GM21576 (cell line): ENCODE measurements at regions not wholly inside any gene's neighbourhood (a gene's known extent, or its start where the extent isn't known, plus 50 kb on each side); places are given as distances from the start of the nearest gene placed in this dataset.

Experiments used
- ATAC-seq: cut with Tn5 transposase; IDR thresholded peaks from one replicate; pipeline ENCODE4 v1.9.1; 2021; ENCODE audit warnings: mild to moderate bottlenecking, moderate library complexity; ENCODE audit not compliant: unreplicated experiment

DNA sequence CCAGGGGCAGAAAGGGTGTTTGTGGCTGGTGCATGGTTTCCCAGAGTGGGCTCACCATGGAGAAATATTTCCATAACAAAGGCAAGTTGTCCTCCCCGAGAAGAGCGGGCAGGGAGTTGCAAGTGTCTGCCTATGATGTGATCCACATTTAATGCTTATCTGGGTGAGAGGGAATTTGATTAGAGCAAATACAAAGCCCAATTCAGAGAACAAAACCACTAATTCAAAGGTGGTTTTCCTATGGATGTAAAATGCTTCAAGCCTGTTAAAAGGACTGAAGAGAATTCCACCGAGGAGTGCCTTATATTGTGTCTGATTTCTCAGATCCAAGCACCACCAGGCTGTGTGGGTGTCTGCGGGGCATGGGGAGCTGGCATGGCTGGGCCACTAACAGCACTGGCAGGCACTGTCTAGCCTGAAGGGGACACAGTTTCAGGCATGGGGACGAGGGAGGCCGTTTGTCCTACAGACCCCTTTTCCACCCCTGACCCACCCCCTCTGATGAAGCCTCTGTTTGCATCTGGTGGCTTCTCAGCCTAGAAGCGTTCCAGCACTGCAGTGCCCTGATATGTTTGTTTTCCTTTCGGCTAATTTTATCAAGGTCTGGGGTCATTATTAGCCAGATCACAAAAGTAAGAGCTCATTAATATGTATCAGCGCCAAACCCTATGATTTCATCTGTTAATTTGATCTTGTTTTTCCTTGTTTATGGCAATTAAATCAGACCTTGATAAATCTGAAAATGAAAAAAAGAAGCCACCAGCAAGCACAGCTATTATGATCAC, 357.3 kb downstream of the HRH4 start:
- ATAC-seq = no peak

DNA sequence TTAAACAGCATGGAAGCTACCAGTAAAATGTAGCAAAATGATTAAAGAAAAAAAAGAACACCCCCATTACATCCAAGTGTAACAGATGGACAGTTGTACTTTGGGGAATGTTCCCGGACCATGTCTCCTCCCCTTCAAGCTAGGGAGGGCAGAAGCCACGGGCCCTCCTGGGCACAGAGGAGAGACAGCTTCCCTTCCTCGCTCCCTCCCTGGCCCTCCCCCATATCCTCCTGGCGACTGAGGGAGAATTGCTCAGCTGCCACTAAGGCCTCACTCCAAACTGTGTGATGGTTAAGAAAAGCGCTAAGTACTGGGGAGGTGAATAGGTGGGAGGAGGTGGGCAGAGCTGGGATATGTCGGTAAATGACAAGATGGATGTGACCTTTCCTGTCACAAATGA, 358.0 kb downstream of the HRH4 start:
- ATAC-seq = no peak

DNA sequence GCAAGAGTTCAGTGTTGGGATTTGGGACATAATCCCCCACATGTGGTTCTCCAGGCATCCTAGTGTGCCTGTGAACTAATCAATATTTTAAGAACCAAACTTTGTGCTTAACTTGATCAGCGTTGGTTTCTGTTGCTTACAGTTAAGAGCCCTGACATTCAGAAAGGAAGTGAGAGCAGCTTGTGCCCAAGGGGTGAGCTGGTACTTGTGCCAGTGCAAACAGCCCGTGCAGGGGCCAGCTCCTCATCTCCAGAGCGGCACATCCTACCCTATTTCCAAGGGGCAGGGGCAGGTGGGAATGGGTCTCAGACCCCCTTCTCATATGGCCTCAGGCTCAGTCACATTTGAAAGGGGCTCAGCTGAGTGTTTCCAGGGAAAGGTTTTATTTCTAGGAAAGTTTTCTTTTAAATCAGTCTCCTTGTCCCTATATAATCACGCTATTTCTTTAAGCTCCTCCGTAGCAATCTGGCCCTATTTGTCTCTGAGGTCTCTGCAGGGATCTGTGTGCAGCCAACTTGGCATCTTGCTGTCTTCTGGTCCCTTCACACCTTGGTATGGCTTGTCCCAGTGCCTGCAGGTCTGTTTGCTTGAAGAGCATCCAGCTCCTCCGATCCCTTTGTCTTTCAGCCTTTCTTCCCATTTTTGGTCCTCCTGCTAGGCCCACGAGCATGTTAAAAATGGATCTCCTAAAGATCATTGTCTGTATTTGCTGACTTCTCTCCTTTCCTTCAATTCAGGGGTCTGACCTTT, 358.9 kb downstream of the HRH4 start:
- no peak for ATAC-seq

DNA sequence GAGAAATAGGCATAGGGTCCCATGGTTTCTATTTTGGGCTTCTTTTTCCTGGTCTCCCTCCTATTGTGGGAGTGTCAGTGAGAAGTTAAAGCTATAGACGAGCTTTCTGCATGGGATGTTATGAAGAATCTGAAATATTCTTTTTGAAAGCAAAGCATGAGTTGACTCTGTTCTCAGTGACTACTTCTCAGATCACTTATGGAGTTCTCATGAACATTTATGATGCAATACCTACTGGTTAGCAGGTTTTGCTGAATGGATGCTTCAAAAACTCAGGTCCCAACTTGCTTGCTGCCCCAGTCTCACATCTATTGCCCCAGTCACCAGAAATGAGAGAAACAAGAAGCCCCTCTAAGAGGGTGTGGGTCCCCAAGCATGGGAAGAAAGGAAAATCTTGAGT, 365.0 kb downstream of the HRH4 start:
- ATAC-seq = no peak

- no peak for ATAC-seq
Observed at GRCh38 chr18:24826605-24827004, 366.2 kb downstream of the HRH4 start.

DNA sequence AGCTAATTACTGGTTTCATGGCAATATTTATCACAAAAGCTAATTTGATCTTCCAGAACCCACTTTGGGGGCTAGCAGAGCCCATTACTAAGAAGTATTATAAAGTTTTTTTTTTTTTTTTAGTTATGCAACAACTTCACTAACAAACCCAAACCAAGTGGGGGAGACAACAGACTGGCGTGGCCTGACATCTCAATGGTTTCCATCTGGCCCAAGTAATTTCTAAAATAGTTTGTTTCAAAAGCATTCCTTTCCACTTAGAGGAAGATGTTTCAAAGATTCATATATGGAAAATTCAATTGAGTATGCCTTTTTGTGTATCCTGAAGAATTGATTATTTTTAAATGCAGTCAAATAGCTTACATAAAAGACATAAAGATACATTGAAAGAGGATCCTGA, 367.1 kb downstream of the HRH4 start:
- no peak for ATAC-seq

DNA sequence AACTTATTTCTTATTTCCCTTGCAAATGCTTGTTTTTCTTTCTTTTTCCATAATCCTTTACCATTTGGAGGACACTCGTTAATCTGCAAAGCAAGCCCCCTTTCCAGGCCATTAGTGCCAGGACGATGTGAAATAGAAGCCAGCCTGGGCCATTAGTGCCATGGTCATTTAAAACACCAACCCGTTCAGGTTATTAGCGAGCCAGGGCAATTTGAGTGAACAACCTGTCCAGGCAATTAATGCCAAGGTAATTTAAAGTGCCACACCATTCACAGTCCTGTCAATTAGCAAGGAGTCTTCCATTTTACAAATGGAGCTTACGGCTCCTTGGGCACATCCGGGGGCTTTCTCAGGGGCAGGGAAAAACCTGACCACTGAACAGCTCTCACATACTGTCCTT, 370.6 kb downstream of the HRH4 start:
- ATAC-seq = no peak

- ATAC-seq = no peak
Observed at GRCh38 chr18:24831871-24832665, 371.6 kb downstream of the HRH4 start.

GRCh38 chr18:24835751-24836150, 375.3 kb downstream of the HRH4 start:
- no peak for ATAC-seq

- ATAC-seq = no peak
Observed at GRCh38 chr18:24837066-24837465, 376.6 kb downstream of the HRH4 start.

DNA sequence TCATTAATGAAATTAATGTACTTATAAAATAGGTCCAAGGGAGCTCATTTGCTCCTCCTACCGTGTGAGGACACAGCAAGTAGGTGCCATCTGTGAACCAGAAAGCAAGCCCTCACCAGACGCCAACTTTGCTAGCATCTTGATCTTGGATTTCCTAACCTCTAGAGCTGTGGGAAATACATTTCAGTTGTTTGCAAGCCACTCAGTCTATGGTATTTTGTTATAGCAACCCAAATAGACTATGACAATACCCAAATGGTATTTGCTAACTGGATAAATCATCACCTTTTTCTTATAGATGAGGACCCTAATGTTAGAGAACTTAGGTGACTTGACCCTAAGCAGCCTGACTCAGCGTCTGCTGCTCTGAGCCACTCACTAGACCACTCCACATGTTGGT, 379.6 kb downstream of the HRH4 start:
- ATAC-seq = no peak

DNA sequence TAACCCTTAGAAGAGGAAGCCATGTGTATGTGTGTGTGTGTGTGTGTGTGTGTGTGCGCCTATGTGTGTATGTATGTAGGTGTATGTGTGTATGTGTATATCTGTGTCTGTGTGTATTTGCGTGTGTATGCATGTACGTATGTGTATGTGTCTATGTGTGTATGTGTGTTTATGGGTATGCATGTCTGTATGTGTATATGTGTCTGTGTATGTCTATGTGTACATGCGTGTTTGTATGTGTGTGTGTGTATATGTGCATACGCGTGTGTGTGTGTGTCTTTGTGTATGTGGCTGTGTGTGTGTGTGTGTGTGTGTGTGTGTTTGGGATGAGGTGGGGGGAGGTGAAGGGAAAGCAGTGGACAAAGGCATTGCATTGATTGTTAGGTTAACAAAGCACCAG, 380.2 kb downstream of the HRH4 start:
- no peak for ATAC-seq

DNA sequence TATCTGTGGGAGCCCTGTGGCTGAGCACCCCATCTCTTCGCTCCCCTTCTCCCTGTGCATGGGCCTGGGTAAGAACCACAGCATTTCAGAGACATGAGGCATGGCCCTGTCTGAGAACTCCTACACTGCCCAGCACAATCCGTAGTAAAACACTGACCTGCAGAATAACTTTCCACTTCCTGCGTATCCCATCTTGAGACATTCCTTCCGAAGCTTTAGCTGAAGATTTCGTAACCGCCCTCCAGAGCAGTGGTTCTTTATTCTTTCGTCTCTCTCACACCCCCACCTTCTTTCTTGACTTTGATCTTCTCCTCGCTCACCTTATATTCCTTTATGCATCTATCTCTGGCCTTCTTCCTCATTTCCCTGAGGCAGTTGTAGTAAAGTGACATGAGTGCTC, 381.1 kb downstream of the HRH4 start:
- ATAC-seq = no peak

- ATAC-seq = no peak
Observed at GRCh38 chr18:24843123-24843522, 382.7 kb downstream of the HRH4 start.

DNA sequence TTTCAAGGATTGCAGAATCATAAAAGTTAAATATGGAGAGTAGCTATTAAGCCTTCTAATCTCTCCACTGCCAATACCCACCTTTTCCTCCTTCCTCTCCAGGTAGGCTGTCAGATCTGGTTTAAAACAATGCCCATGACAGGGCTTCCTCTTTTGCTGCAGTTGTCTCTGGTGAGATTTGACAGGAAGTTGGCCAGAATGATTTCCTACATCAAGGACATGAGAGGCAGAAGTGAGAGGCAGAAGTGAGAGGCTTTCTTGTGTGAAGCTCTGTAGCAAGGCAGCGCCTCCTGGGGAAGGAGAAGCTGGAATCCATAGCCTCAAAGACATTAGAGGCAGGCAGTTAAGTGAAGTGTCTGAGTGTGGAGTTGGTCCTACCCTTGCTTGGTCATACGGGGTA, 385.7 kb downstream of the HRH4 start:
- no peak for ATAC-seq

- ATAC-seq = no peak
Observed at GRCh38 chr18:24850532-24850931, 390.1 kb downstream of the HRH4 start.

- no peak for ATAC-seq
Observed at GRCh38 chr18:24853076-24853475, 392.6 kb downstream of the HRH4 start.

GRCh38 chr18:24860978-24861680, 400.7 kb downstream of the HRH4 start:
- no peak for ATAC-seq

- no peak for ATAC-seq
Observed at GRCh38 chr18:24862201-24862816, 401.9 kb downstream of the HRH4 start.

DNA sequence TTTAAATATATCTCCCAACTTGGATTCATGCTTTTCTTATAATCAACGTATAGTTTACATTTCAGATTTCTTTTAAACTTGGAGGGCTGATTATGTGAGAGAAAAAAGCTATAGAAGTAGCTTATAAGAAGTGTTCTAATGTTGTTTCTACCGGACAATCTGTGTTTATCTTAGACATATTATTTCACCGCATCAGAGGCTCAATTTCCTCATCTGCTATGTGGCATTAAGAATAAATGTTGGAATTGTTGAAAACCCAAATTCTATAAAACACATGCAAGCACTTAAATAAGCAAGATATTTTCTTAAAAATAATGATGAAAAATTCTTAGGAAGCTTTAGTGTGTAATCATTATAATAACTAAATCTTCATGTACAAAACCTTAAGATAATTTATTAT, 407.9 kb downstream of the HRH4 start:
- no peak for ATAC-seq
